ENCODE measurements at regions not wholly inside any gene's neighbourhood (a gene's known extent, or its start where the extent isn't known, plus 50 kb on each side); places are given as distances from the start of the nearest gene placed in this dataset.

GRCh38 chr13:86403181-86403580 is 604.0 kb upstream of the SLITRK6 start:
- no peak for TF ChIP-seq REST (IDR thresholded peaks at IDR 0.05; ENCODE audit: insufficient read depth in 1 of 2, low read depth in 2 of 2, low read length in 1 of 2)
- no peak for TF ChIP-seq CTCF (IDR thresholded peaks at IDR 0.05)
